Astrocyte of the hippocampus (primary cell): ENCODE measurements at regions not wholly inside any gene's neighbourhood (a gene's known extent, or its start where the extent isn't known, plus 50 kb on each side); places are given as distances from the start of the nearest gene placed in this dataset.

Experiments used
- DNase-seq: peaks from one replicate; pipeline ENCODE4 v3.0.0; 2011; ENCODE audit warnings: low read depth, low spot score

DNA sequence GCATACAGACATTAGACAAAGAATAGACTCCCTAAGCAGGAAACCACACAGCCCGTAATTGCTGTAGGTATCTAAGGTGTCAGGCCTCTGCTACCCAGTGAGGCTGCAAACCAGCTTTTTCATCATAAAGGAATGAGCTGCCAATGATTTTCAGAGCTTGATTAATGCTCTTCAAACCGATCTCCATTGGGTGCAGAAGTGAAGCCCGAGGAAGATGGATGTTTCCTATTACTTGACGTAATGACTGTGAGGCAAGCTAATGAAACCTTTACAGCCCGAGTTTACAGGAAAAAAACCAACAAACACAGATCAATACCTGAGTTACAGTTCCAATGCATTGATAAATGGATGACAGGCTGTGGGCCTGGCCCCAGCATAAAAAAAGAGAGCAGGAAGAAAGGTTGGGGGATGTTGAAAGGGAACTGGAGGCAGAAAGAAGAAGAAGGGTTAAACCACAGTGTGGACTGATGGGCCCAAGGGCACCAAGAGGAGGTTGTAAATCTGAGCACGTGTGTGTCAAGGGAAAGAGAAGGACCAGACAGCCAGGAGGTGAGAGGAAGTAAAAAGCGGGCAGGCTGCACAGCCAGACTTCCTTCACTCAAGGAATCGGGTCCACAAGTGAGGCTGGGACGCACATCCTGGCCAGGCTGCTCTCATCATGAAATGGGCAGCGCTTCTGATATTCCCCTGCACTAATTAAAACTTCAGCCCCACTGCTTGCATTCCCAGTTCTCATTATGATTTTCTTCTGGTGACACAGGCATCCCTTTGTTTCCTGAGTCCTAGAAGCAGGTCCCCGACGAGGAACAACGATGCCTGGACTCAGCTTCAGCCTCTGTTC lies 70.6 kb upstream of the NTM start:
- DNase-seq = no peak

GRCh38 chr11:131300439-131300717 lies 70.0 kb upstream of the NTM start:
- peak; percentile 76 for DNase-seq

DNA sequence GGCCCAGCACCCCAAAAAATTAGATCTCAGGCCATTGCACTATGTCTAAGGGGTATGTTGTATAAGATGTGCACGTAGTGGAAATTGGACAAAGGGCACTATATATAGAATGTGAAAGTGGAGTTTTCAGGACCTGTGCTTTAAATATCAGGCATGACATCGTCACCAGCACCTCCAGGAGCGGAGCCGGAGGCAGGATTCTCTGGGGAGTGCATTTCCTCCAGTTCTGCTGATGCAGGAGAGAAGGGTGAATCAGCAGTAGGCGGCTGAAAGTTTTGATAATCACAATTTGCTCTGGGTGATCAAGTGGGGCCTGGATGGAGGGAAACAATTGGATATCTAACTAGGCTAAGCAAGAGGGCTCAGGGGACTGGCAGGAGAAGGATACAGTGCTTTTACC lies 69.1 kb upstream of the NTM start:
- no peak for DNase-seq

GRCh38 chr11:131302836-131303235 lies 67.6 kb upstream of the NTM start:
- DNase-seq = peak; percentile 72

DNA sequence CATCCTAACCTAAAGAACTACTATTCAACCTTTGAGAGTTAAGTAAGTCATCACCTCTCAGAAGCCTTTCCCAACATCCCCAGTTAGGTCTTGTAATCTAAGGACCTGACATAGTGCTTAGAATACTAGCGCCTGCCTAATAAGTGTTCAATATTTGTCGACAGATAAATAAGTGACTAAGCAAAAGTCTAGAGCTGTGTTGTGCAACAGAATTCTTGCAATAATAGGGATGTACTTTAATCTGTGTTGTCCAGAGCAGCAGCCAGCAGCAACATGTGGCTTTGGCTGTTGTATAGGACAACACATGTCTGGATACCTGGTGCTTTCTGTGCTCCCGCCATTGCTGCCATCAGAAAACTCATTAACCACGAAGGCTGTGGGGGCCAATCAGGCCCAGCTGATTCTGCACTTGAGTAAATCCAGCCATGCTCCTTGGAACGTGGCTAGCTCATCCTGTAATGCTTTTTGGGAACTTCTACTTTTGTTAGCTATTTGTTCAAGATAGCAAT lies 66.8 kb upstream of the NTM start:
- no peak for DNase-seq

GRCh38 chr11:131305005-131305404 lies 65.4 kb upstream of the NTM start:
- peak; percentile 9 for DNase-seq

DNA sequence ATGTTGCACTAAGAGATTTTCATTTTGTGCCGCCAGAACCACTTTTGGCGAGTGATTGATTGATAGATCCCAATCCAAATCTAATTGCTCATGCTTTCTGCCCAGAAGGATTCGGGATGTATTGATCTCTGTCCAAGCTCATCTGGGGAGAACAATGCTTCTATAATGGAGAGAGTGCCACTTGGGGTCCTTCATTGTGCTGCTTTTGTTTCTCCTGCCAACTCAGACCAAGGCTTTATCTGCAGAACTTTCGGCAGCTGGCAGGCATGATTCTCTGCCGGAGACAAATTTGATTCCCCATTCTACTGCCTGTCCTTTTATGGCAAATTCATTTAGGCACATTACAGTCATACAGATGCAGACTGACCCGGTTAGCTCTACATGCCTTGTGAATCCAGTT lies 62.9 kb upstream of the NTM start:
- no peak for DNase-seq

DNA sequence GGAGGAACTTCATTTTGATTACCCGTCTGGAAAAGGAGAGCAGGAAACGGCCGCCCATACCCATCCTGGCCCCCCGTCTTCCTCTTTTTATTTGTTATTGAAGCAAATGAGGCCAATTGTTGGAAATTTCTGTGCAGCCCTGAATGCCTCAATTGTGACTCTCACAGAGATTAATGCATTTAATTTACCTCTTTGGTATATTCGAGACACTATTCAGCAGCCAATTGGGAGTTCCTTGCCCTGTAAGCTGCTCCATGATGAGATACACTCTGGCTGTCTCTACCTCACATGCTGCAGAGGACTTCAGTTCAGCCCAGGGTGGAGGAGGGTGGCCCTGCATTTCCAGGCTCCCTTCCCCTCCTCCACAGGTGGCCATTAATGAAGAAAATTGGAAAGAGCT lies 60.6 kb upstream of the NTM start:
- no peak for DNase-seq

GRCh38 chr11:131311776-131312514 lies 58.5 kb upstream of the NTM start:
- DNase-seq = no peak
